HG03342 (cell line): ENCODE measurements at regions not wholly inside any gene's neighbourhood (a gene's known extent, or its start where the extent isn't known, plus 50 kb on each side); places are given as distances from the start of the nearest gene placed in this dataset.

Source experiments
- ATAC-seq: cut with Tn5 transposase; IDR thresholded peaks from one replicate; pipeline ENCODE4 v1.9.1; 2021; ENCODE audit warnings: mild to moderate bottlenecking, moderate library complexity; ENCODE audit not compliant: unreplicated experiment

GRCh38 chr5:39846144-39846543, 421.4 kb upstream of the DAB2 start:
- ATAC-seq, result no peak

GRCh38 chr5:39843767-39844166, 419.0 kb upstream of the DAB2 start:
- no peak for ATAC-seq

- ATAC-seq, result no peak
Measured at GRCh38 chr5:39835371-39835770, 410.6 kb upstream of the DAB2 start.

GRCh38 chr5:39829441-39829840, 404.7 kb upstream of the DAB2 start:
- no peak for ATAC-seq

- no peak for ATAC-seq
Measured at GRCh38 chr5:39826051-39826450, 401.3 kb upstream of the DAB2 start.

- ATAC-seq, result no peak
Measured at GRCh38 chr5:39825301-39825700, 400.5 kb upstream of the DAB2 start.

- ATAC-seq, result no peak
Measured at GRCh38 chr5:39822020-39822419, 397.2 kb upstream of the DAB2 start.

- no peak for ATAC-seq
Measured at GRCh38 chr5:39816866-39817265, 392.1 kb upstream of the DAB2 start.

GRCh38 chr5:39816156-39816845, 391.5 kb upstream of the DAB2 start:
- no peak for ATAC-seq

GRCh38 chr5:39815711-39816110, 390.9 kb upstream of the DAB2 start:
- no peak for ATAC-seq

GRCh38 chr5:39811381-39811780, 386.6 kb upstream of the DAB2 start:
- ATAC-seq, result no peak

- no peak for ATAC-seq
Measured at GRCh38 chr5:39808656-39809055, 383.9 kb upstream of the DAB2 start.

GRCh38 chr5:39801306-39801705, 376.5 kb upstream of the DAB2 start:
- no peak for ATAC-seq

- no peak for ATAC-seq
Measured at GRCh38 chr5:39800042-39800601, 375.3 kb upstream of the DAB2 start.

GRCh38 chr5:39799242-39799641, 374.5 kb upstream of the DAB2 start:
- ATAC-seq, result no peak

- no peak for ATAC-seq
Measured at GRCh38 chr5:39794513-39795210, 369.9 kb upstream of the DAB2 start.

GRCh38 chr5:39785410-39785809, 360.6 kb upstream of the DAB2 start:
- no peak for ATAC-seq

- no peak for ATAC-seq
Measured at GRCh38 chr5:39783756-39784421, 359.1 kb upstream of the DAB2 start.

GRCh38 chr5:39780347-39780746, 355.6 kb upstream of the DAB2 start:
- ATAC-seq, result no peak

GRCh38 chr5:39779831-39780230, 355.1 kb upstream of the DAB2 start:
- ATAC-seq, result no peak

GRCh38 chr5:39775797-39776365, 351.1 kb upstream of the DAB2 start:
- no peak for ATAC-seq
